GM23338 (cell line): ENCODE measurements at regions not wholly inside any gene's neighbourhood (a gene's known extent, or its start where the extent isn't known, plus 50 kb on each side); places are given as distances from the start of the nearest gene placed in this dataset.

Experiments used
- ATAC-seq: fragments of 200-7000 bp; cut with Tn5 transposase; 3 replicates; pipeline ENCODE4 v1.9.1; 2020
- DNase-seq: peaks from one replicate; pipeline ENCODE4 v3.0.0-alpha.2; 2015; ENCODE audit warnings: low spot score
- H2AFZ ChIP-seq: fragments of 200-600 bp; sonication (generic); 2 replicates; pipeline ENCODE4 v1.8.0; 2016; ENCODE audit warnings: antibody characterized with exemption, mild to moderate bottlenecking, moderate library complexity
- H3F3A ChIP-seq: fragments of 200-600 bp; sonication (generic); replicated peaks from 2 replicates; pipeline ENCODE4 v1.8.0; 2017; ENCODE audit warnings: antibody characterized with exemption, mixed run types, low read depth
- H3K27ac ChIP-seq: fragments of 200-600 bp; sonication (generic); 2 replicates; pipeline ENCODE4 v1.6.1; 2016; ENCODE audit warnings: low read depth
- H3K27me3 ChIP-seq: fragments of 200-600 bp; sonication (generic); 2 replicates; pipeline ENCODE4 v1.8.0; 2016; ENCODE audit warnings: mild to moderate bottlenecking, mixed run types, moderate library complexity; ENCODE audit not compliant: insufficient read depth
- H3K36me3 ChIP-seq: fragments of 200-600 bp; sonication (generic); 2 replicates; pipeline ENCODE4 v1.8.0; 2016; ENCODE audit warnings: mild to moderate bottlenecking; ENCODE audit not compliant: insufficient read depth
- H3K4me1 ChIP-seq: fragments of 200-600 bp; sonication (generic); 2 replicates; pipeline ENCODE4 v1.8.0; 2016; ENCODE audit warnings: mild to moderate bottlenecking, moderate library complexity; ENCODE audit not compliant: insufficient read depth
- H3K4me2 ChIP-seq: fragments of 200-600 bp; sonication (generic); 2 replicates; pipeline ENCODE4 v1.7.1; 2017; ENCODE audit warnings: mixed run types
- H3K4me3 ChIP-seq: fragments of 200-600 bp; sonication (generic); 2 replicates; pipeline ENCODE4 v1.6.1; 2016; ENCODE audit warnings: mixed run types
- H3K79me2 ChIP-seq: fragments of 200-600 bp; sonication (generic); replicated peaks from 2 replicates; pipeline ENCODE4 v1.8.0; 2017; ENCODE audit warnings: mild to moderate bottlenecking; ENCODE audit not compliant: insufficient read depth
- H3K9me2 ChIP-seq: fragments of 200-600 bp; sonication (generic); 2 replicates; pipeline ENCODE4 v1.8.0; 2017; ENCODE audit not compliant: insufficient read depth
- H4K20me1 ChIP-seq: fragments of 200-600 bp; sonication (generic); replicated peaks from 2 replicates; pipeline ENCODE4 v1.8.0; 2017; ENCODE audit warnings: mild to moderate bottlenecking; ENCODE audit not compliant: insufficient read depth
- H3K27ac Mint-ChIP-seq: 2 replicates; pipeline ENCODE4 v1.8.0; 2020; ENCODE audit warnings: inconsistent platforms, mild to moderate bottlenecking, moderate library complexity, mixed read lengths
- H3K27me3 Mint-ChIP-seq: 3 replicates; pipeline ENCODE4 v1.8.0; 2022; ENCODE audit warnings: low read depth, mild to moderate bottlenecking, moderate library complexity, mixed read lengths, inconsistent platforms; ENCODE audit not compliant: insufficient read depth, poor library complexity
- H3K36me3 Mint-ChIP-seq: 3 replicates; pipeline ENCODE4 v1.8.0; 2021; ENCODE audit warnings: low read depth, mild to moderate bottlenecking, inconsistent platforms, moderate library complexity, mixed read lengths
- H3K4me1 Mint-ChIP-seq: 3 replicates; pipeline ENCODE4 v1.8.0; 2020; ENCODE audit warnings: mild to moderate bottlenecking, inconsistent platforms, mixed read lengths
- H3K4me3 Mint-ChIP-seq: 3 replicates; pipeline ENCODE4 v1.8.0; 2021; ENCODE audit warnings: moderate library complexity, mild to moderate bottlenecking, inconsistent platforms, mixed read lengths
- H3K9me3 Mint-ChIP-seq: 3 replicates; pipeline ENCODE4 v1.8.0; 2020; ENCODE audit warnings: moderate library complexity, mild to moderate bottlenecking, inconsistent platforms, mixed read lengths
- CREB1 ChIP-seq: fragments of 250-450 bp; sonication (Bioruptor Pico); IDR thresholded peaks from 2 replicates; pipeline ENCODE4 v1.5.0; 2020; ENCODE audit warnings: low read depth, mild to moderate bottlenecking, moderate library complexity
- CTCF ChIP-seq, 2 experiments: fragments of 200-600 bp in 1 of 2; sonication (generic) in 1 of 2; conservative IDR thresholded peaks; 2 replicates each; pipeline versions ENCODE4 v1.5.1 to v1.6.1; 2016 to 2017; ENCODE audit warnings: antibody characterized with exemption in 2 of 2, low read depth in 2 of 2, mild to moderate bottlenecking in 2 of 2, moderate library complexity in 1 of 2
- ETS1 ChIP-seq: IDR thresholded peaks from 2 replicates; pipeline ENCODE4 v1.6.1; 2016; ENCODE audit warnings: antibody characterized with exemption
- EZH2 ChIP-seq: fragments of 200-600 bp; sonication (generic); IDR thresholded peaks from one replicate; pipeline ENCODE4 v1.8.0; 2017; ENCODE audit warnings: antibody characterized with exemption, mild to moderate bottlenecking, low read depth; ENCODE audit not compliant: unreplicated experiment
- EZH2phosphoT487 ChIP-seq: fragments of 200-600 bp; sonication (generic); IDR thresholded peaks from one replicate; pipeline ENCODE4 v1.8.1; 2018; ENCODE audit warnings: antibody characterized with exemption; ENCODE audit not compliant: unreplicated experiment
- JUNB ChIP-seq: IDR thresholded peaks from one replicate; pipeline ENCODE4 v1.6.1; 2016; ENCODE audit warnings: antibody characterized with exemption; ENCODE audit not compliant: unreplicated experiment
- NANOG ChIP-seq: IDR thresholded peaks from 2 replicates; pipeline ENCODE4 v1.6.1; 2016; ENCODE audit warnings: antibody characterized with exemption, borderline replicate concordance
- POLR2AphosphoS5 ChIP-seq: IDR thresholded peaks from 2 replicates; pipeline ENCODE4 v1.6.1; 2016; ENCODE audit warnings: antibody characterized with exemption, low read depth
- STAT1 ChIP-seq: IDR thresholded peaks from one replicate; pipeline ENCODE4 v1.6.1; 2016; ENCODE audit warnings: antibody characterized with exemption; ENCODE audit not compliant: unreplicated experiment
- ZNF462 ChIP-seq: fragments of 250-450 bp; sonication (Bioruptor Pico); IDR thresholded peaks from 2 replicates; pipeline ENCODE4 v1.5.0; 2020; ENCODE audit warnings: mild to moderate bottlenecking, moderate library complexity
- TF ChIP-seq, protein P1 (sequence below): IDR thresholded peaks from one replicate; pipeline ENCODE4 v1.6.1; 2018; ENCODE audit warnings: antibody characterized with exemption; ENCODE audit not compliant: unreplicated experiment

GRCh38 chr2:225270861-225271260, 128.6 kb upstream of the NYAP2 start (continued):
- TF ChIP-seq ZNF462 (CRISPR knock-in tag) (no peak), EZH2phosphoT487 (no peak)

- H3K79me2 ChIP-seq, result no peaks in the 10 kb centered on the region
- Mint-ChIP-seq H3K27ac (no peak overlapping the region), H3K4me3 (no peak overlapping the region), H3K27me3 (no peaks in the 10 kb centered on the region), H3K9me3 (no peaks in the 10 kb centered on the region; the same call in 2 of the 3 replicates), H3K36me3 (no peaks in the 10 kb centered on the region), H3K4me1 (no peaks in the 10 kb centered on the region)
- no peaks in the 10 kb centered on the region for H3K36me3 ChIP-seq
- no peak overlapping the region for H3K27ac ChIP-seq
- H3K4me3 ChIP-seq, result no peak overlapping the region
- DNase-seq (no peak), ATAC-seq (no peak)
- H4K20me1 ChIP-seq, result no peaks in the 10 kb centered on the region
- H3K27me3 ChIP-seq, result no peaks in the 10 kb centered on the region
- peaks cover 3% of the 10 kb centered on the region; the same call in 1 of the 2 replicates for H3K9me2 ChIP-seq
- no peaks in the 10 kb centered on the region for H3K4me1 ChIP-seq
- no peak overlapping the region for H2AFZ ChIP-seq
- no peak overlapping the region for H3K4me2 ChIP-seq
- no peaks in the 10 kb centered on the region for H3F3A ChIP-seq
- TF ChIP-seq ETS1 (no peak), JUNB (no peak), POLR2AphosphoS5 (no peak), CREB1 (no peak), EZH2 (no peak), EZH2phosphoT487 (no peak), CTCF (conservative IDR thresholded peaks at IDR 0.05; ENCODE audit: low read depth in 2 of 2) (no peak), STAT1 (no peak), NANOG (no peak)
- TF ChIP-seq, protein P1, sequence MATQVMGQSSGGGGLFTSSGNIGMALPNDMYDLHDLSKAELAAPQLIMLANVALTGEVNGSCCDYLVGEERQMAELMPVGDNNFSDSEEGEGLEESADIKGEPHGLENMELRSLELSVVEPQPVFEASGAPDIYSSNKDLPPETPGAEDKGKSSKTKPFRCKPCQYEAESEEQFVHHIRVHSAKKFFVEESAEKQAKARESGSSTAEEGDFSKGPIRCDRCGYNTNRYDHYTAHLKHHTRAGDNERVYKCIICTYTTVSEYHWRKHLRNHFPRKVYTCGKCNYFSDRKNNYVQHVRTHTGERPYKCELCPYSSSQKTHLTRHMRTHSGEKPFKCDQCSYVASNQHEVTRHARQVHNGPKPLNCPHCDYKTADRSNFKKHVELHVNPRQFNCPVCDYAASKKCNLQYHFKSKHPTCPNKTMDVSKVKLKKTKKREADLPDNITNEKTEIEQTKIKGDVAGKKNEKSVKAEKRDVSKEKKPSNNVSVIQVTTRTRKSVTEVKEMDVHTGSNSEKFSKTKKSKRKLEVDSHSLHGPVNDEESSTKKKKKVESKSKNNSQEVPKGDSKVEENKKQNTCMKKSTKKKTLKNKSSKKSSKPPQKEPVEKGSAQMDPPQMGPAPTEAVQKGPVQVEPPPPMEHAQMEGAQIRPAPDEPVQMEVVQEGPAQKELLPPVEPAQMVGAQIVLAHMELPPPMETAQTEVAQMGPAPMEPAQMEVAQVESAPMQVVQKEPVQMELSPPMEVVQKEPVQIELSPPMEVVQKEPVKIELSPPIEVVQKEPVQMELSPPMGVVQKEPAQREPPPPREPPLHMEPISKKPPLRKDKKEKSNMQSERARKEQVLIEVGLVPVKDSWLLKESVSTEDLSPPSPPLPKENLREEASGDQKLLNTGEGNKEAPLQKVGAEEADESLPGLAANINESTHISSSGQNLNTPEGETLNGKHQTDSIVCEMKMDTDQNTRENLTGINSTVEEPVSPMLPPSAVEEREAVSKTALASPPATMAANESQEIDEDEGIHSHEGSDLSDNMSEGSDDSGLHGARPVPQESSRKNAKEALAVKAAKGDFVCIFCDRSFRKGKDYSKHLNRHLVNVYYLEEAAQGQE, result no peak
Observed at GRCh38 chr2:225270053-225270452, 129.5 kb upstream of the NYAP2 start.
